Stromal cell of bone marrow (primary cell): ENCODE measurements at regions not wholly inside any gene's neighbourhood (a gene's known extent, or its start where the extent isn't known, plus 50 kb on each side); places are given as distances from the start of the nearest gene placed in this dataset.

ENCODE experiments used
- DNase-seq: peaks from one replicate; pipeline ENCODE4 v3.0.0-alpha.2; 2012; ENCODE audit warnings: low read depth

DNA sequence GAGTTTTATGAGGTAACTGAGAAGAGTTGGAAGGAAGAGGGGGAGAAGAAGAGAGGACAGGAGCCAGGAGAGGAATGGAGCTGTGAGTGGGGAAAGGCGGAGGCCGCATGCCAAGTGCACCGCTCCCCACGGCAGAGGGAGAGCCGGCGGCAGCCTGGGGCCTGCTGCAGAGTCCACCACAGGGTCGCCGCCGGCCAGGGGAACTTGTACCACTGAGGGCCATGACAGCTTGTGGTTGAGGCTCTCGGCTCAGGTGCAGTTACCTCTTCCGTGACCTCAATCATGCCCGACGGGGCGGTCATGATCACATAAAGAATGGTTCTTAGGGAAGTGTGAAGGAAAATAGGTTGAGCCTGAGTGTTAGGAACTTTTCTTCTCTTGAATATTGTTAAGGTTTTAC, 325.0 kb downstream of the SNAPC1 start:
- no peak for DNase-seq

DNA sequence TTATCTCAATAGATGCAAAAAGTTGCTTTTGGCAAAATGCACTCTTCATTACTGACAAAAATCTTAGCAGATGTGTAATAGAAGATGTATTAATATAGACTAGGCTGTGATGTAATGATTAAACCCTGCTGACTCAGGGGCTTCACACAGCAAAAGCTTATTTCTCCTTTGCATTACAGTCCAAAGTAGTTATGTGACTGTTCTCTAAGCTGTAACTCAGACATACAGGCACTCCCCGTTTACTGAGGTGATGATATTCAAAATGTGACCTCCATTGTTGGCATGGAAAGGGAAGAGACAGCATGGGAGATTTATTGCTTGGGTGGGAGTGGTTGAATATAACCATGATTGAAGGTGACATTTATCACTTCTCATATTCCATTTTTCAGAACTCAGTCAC, 331.5 kb downstream of the SNAPC1 start:
- no peak for DNase-seq

DNA sequence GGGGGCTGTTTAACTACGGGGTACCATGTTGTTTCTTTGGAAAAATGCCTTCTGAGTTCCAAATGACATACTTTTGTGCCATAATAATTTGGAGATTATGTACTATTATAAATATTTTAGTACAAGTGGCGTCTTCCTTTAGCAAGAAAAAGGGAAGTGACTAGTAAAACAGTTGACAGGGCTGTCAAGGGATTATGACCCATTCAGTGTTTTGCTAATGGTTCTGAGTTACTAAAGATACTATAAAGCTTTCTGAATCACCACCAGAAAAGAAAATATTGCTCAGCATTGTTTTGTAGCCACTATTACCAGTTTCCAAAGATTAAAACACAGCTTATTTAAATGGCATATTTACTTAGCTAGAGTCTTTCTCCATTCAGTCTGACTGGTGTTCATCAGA, 334.9 kb downstream of the SNAPC1 start:
- DNase-seq = peak; percentile 42

DNA sequence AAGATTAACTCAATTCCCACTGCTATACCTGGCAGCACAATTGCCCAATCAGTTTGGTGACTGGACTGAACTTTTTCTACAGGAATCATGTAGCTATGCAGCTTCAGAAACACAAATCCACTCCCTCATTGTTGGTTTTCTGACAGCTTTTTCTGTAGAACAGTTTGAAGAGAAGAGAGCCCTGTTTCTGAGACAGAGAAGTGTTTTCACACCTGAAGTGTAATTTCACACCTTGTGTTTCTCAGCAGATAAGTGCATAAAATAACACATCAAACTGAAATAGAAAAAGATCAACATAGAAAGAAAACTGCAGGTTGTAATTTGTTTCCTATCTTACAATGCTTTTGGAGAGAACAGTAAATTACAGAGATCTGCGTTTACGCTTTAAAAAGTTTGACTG, 335.6 kb downstream of the SNAPC1 start:
- no peak for DNase-seq

DNA sequence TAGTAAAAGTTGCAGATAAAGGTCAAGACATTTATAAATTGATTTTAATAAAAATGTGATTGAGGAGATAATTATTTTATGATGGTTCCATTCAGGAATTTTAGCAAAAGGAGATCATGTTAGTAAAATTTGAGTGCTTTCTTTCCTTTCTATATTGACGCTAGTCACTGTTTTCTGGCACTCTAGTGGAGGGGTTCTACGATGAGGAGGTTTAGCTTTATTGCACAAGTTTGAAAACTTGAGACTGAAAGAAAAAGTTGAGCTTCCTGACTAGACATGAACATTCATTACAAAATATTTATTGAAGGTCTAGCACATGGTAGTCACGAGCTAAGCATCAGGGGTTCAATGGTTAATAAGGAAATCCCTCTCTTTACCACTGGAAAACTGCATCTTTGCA, 336.1 kb downstream of the SNAPC1 start:
- no peak for DNase-seq

DNA sequence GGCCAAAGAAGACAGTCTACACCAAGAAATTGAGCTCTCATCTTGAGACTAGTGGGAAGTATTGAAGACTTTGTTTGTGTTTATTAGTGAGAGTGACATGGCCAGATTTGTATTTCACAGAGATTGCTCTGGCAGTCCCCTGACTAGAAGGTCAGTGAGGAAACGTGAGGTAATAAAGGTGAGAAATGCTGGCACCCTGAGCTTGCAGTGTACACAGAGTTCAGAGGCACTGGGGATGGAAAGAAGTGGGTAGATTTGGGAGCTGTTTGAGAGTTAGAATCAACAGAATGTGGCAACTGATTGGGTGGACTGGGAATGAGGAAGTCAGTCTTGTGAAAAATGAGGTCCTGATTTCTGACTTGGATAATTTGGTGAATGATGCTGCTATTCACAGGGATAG, 336.9 kb downstream of the SNAPC1 start:
- no peak for DNase-seq

GRCh38 chr14:62101189-62101588, 339.0 kb downstream of the SNAPC1 start:
- no peak for DNase-seq

- DNase-seq = no peak
Measured at GRCh38 chr14:62101673-62102348, 339.6 kb downstream of the SNAPC1 start.

DNA sequence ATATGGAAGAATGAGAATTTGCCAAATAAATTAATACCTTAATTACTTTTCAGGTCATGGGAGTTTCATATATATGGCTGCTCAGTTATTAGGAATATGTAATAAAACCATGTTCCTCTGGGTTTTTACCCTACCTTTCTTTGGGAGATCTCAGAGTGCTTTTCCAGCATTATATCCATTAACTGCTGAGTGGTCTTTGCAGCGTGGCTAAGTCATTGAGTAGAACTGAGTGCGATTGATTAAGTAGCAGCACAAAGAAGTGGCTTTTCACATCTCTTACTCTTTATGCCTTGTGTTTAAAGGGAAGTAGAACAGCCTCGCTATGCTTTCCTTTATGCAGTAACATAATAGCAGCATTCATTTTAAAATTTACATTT, 340.1 kb downstream of the SNAPC1 start:
- DNase-seq = no peak

GRCh38 chr14:62103464-62103863, 341.2 kb downstream of the SNAPC1 start:
- no peak for DNase-seq

DNA sequence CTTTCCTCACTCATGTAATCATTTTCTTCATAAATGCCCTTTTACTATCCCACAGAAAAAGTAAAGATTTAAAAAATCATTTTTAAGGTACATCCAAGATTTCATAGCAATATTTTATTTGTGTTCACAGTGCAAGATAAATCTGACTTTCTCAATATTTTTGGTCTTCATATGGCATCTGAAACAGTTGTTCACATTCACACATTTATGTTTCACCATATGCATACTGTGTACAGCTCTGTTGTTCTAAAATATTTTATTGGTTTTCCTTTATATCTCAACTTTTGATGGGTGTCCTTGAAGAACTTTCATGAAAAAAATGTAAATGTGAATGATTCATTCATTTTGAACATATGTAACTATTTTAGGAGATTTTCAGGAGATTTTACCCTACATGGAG, 348.7 kb downstream of the SNAPC1 start:
- no peak for DNase-seq

DNA sequence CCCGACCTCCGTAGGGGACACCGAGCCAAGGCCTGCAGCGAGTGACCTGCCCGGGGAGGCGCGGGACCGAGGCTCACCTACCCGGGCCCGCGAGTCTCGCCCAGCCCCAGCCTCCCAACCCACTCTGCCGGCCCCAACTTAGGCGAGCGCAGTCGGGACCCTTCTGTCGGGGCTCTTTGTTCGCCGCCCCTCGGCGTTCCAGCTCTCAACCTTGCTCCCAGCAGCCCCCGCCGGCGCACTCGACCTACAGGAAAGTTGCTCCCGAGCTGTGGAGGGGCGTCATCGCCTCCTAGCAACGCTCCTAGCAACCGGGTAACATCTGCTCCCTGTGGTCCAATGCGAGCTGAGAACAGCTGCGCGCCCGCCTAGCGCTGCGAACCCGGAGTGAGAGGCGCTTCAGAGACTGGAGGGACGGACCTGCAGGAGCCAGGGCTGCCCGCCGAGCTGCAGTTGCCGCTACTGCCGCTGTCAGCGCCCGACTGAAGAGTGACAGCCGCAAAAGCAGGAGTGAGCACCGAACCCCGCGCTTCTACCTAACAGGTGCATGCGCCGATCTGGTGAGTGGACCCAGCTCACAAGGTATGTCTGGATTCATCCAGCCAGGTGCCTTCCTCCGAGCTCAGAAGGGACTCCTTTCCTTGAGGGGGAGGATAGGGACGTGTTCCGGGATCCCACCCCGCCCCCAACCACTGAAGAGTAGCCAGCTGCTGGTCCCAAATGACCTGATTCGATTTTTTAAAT, 355.0 kb downstream of the SNAPC1 start:
- peak; percentile 17 for DNase-seq

GRCh38 chr14:62117751-62118105, 355.5 kb downstream of the SNAPC1 start:
- no peak for DNase-seq

- no peak for DNase-seq
Measured at GRCh38 chr14:62118461-62118860, 356.2 kb downstream of the SNAPC1 start.

- DNase-seq = no peak
Measured at GRCh38 chr14:62118871-62119270, 356.7 kb downstream of the SNAPC1 start.

DNA sequence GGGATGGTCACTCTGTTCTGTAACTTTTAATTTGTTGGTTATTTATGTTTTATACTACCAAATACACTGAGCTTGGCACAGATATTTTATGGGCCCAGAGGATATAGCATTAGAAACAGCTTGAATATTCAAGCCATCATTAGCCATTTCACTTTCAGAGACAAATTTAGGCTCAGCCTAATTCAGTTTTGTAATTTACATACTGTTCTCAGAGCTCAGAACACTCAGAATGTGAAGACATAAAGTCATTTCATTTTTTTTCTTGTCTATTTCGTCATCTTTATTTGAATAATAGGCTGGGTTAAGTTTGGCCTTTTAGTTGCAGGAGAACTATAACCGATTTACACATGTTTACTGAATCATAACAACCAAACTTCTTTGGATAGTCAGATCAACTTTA, 361.7 kb downstream of the SNAPC1 start:
- DNase-seq = no peak

DNA sequence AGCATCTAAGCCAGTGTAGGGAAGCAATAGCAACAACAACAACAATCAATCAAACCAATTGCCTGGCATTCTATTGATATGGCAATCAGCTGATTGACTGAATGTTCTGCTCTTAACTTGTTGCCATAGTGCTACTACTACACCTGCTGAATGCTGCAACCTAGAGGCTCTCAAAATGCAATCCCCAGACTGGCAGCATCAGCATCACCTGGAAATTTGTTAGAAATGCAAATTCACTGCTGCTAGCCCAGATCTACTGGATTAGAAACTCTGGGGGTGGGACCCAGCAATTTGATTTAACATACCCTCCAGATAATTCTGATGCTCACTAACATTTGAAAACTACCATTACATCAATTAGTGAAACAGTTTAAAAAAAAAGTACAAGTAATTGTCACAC, 363.6 kb downstream of the SNAPC1 start:
- no peak for DNase-seq

- peak; percentile 39 for DNase-seq
Measured at GRCh38 chr14:62126879-62127478, 364.8 kb downstream of the SNAPC1 start.

- no peak for DNase-seq
Measured at GRCh38 chr14:62130441-62130840, 368.2 kb downstream of the SNAPC1 start.

DNA sequence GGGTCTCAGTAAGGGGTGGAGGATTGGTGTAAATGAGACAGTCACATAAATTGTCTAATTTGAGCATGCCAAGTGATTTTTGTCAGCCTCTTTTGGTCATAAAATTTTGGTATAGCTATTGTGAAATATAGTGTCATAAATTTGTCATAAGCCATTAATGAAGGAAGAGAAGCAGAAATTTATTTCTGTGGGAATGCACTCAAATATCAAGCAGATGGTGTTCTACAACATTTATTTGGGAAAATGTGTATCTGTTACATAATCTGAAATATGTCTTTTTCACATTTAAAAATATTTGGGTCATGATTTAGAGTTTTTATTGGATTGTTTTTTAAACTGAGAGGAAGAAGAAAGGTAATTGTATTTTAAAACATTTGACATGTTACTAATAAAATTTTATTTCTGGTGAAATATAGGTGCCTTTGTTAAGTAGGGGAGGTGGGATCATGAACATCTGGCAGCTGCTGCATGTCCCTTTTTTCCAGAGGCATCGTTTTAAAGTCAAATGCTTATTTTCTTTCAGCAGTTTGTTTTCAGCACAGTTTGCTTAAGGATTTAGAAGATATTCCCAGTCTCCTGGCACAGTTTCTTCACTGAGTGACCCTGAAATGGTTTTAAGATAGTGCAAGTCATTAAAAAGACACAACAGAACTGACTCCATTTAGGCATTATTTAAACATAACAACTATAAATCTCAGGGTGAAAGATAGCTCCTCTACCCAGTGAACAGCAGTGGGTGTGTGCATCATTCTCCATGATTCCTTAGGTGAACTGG, 371.7 kb downstream of the SNAPC1 start:
- no peak for DNase-seq

GRCh38 chr14:62138593-62138992, 376.4 kb downstream of the SNAPC1 start:
- no peak for DNase-seq

DNA sequence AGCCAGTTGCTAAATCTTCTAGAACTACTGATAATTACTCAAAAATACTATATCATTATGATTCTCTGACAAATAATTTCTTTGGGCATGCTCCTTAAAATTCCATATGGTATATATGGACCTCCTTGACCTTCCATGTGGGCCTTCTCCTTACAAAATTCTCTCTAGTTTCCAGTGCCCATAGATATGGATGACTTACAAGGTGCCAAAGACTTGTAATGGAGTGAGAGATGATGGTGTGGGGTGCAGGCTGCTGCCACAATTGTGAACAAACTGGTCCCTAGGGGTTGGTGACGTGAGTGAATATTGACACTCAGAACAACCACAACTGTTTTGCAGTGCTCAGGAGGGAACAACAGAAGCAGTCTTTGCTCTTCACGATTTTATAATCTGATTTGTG, 378.9 kb downstream of the SNAPC1 start:
- no peak for DNase-seq

DNA sequence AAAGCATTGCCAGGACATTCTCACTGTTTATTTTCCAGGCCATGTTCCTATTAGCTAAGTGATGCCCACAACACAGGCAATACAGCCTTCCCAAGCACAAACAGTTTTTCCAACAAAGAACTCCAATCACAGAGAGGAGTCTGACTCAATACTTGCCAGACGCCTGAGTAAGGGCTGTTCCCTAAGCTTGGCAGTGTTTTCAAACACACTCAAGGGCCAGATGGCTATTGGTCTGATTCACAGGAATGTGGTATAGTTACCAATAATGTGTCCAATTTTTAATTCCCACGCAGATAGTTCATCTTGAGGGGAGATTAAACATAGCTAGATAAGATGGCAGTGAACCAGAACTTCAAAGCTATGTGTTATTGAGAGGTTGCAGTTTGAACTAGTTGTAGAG, 381.0 kb downstream of the SNAPC1 start:
- peak; percentile 33 for DNase-seq
